ENCODE measurements at regions not wholly inside any gene's neighbourhood (a gene's known extent, or its start where the extent isn't known, plus 50 kb on each side); places are given as distances from the start of the nearest gene placed in this dataset.

DNA sequence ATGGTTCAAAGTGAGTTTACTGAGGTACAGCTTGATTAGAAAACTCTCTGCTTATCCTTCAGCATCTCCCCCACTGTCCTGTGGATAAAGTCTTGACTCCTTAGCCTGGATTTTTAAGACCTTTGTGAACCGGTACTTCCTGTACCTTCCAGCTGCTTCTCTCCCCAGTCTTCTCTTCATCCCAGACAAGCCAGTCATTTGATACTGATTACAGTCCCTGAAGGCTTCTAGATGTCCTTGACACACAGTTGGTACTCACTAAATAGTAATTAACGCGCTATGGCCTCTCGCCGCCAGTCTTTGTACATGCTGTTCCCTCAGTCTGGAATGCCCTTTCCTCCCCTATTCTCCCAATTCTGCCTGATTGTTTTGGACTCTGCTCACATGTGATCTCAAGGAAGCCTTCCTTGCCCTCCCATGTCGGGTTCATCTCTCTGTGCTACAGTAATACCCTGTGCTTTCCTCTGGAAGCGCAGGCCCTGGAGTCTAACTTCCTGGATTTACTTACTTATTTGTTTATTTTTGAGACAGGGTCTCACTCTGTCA, 50.6 kb upstream of the PTGR2 start:
- no peak for DNase-seq

DNA sequence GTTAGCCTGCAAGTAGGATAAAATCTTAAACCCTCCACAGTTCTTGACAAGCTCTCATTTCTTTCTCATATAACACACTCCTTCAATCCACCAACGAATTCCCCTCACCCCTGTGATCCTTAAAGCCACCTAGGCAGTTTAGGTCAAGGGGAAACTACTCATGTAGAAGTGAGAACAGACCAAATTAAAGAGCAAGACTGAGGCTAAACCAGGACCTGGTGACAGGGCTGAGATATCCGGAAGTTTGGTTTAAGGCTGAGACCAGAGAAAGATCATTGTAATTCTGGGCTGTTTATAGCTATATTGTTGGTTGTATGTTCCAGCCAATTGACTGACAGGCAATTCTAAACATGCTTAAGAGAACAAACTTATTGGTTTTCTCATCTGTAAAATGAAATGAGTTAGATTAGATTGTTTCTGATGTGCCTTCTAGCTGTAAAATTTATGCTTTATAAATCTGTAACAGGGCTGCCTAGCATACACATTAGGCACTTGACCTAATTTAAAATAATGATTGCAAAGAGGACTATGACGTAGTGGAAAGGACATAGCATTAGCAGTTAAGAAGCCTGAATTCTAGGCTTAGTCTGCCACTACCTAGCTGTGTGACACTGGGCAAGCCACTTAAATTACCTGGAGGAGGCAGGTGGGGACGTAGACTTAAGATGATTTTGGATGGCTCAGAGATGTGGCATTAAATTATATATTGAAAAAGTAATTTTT, 53.9 kb upstream of the PTGR2 start:
- peak; percentile 44 for DNase-seq

DNA sequence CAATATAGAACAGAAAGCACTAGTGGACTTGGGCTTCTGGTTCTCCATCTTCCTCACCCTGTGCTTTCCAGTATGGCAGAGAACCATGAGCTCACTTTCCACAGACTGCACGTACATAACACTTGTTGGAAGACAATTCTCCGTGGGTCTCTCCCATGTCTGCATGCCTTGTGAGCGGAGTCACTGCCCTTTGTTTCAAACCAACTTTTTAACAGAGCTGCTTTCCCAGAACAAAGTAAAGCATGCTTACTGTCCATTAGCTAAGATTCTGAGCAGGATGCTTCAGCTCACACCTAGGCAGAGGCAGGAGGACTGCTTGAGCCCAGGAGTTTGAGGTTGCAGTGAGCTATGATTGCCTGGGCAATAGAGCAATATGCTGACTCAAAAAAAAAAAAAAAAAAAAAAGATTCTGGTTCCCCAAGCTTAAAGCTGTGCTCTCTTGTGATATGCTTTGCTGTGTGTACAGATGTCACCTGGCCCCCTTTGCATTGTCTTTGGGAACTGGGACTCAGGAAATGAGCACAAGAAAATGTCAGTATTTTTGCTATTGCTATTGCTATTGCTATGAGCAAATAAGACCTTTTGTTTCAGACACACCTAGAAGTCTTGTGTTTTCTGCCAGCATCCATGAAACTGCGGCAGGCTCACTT, 54.6 kb upstream of the PTGR2 start:
- DNase-seq, result no peak

DNA sequence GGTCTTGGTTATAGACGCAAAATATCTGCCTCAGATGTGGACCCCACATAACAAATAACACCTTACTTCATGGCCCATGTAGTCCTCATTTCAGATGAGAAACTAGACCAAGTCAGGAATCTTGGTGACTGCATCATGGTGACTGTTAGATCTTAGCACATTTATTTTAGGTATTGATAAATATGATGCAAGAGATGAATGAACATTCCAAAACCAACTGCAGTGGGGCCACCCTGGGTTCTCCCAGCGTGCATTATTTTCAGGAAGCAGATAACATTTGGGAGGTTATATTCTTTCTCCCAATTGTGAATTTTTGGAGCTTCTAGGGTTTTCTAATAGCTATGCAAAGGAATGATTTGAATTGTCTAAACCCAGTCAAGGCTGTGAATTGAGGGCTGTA, 55.2 kb upstream of the PTGR2 start:
- no peak for DNase-seq

DNA sequence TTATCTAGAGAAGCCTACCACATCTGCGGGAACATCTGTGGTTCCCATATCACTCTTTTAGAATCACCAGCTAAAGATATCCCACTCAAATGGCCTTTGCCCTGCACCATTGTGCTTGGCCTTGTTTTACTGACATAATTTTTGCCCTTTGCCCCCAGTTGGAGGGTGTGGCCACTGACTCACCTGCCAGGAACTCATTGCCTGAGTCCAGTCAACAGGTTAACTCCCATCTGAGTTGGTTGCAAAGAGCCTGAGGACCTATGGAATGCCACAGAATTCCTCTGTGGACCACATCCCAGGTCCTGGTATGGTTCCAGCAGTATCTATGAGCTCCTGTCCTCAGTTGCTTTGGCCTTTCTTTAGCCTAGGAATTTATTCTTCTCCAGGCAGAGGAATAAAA, 55.7 kb upstream of the PTGR2 start:
- DNase-seq, result no peak

DNA sequence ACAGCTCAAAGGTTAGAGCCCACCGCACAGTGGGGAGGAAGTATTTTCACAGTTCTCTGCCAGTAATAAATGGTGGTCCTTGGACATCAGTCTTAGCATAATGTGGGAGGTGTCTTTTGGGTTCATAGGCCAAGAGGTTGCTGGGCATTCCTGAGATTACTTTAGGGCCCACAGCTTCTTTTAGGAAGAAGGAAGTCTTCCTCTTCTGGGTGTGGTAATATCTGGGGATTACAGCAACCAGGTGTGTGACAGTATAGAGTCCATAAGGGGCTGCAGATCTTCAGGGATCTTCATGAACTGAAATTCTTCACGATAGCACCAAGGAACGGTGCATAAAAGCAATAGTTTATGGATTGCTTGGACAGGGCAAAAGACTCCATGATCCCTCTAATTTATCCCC, 56.2 kb upstream of the PTGR2 start:
- no peak for DNase-seq

DNA sequence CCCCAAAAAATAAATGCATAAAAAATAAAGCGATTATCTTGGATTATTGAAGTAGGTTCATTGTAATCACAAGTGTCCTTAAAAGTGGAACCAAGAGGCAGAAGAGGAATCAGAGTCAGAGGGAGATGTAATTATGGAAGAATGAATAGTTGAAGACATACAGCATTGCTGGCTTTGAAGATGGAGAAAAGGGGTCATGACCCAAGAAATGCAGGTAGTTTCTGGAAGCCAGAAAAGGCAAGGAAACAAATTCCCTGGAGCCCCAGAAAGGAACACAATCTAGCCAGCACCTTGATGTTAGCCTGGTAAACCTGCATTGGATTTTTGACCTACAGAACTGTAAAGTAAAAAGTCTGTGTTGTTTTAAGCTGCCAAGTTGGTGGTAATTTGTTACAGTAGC, 57.5 kb upstream of the PTGR2 start:
- DNase-seq, result no peak

DNA sequence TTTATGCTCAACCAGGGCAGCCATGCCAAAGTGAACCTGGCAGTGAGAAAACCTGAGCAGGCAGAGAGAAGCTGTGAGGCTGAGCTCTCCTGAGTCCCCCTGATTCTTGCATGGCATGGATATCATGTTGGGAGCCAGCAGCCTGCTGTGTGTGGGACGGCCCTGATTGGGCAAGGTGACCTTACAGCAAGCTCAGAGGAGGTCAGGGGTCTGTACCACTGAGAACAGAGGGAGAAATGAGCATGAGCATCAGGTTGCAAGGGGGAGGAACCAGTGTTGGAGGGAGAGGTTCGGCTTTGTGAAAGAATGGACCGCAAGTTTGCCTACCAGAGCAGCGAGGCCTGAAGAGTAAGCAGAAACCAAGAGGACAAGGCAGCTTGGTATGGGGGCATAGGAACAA, 59.1 kb upstream of the PTGR2 start:
- DNase-seq, result no peak

DNA sequence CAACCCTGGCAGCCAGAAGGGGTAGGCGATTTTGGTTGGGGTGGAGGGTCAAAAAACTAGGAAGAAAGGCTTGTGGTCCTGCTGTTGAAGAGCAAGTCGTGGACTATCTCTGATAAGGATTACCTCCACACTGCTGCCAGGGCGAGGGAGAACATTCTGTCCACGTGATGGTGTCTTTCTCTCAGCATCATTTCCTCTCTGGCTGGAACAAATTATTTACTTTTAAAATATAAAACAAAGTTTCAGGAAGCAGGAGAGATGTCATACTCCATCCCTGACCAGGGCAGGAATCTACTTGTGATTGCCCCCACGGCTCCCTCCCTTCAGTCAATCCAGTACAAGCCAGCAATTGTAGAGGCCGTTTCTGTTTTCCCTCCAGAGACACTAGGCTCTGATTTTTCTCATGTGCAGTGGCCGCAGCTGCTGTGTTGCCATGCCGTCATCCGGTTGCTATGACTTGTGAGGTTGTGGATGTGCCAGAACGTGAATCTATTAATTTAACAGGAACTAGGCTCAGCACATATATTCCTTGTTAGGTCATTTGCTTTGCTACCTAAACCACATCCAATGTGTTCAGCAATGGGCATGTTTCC, 61.5 kb upstream of the PTGR2 start:
- no peak for DNase-seq

DNA sequence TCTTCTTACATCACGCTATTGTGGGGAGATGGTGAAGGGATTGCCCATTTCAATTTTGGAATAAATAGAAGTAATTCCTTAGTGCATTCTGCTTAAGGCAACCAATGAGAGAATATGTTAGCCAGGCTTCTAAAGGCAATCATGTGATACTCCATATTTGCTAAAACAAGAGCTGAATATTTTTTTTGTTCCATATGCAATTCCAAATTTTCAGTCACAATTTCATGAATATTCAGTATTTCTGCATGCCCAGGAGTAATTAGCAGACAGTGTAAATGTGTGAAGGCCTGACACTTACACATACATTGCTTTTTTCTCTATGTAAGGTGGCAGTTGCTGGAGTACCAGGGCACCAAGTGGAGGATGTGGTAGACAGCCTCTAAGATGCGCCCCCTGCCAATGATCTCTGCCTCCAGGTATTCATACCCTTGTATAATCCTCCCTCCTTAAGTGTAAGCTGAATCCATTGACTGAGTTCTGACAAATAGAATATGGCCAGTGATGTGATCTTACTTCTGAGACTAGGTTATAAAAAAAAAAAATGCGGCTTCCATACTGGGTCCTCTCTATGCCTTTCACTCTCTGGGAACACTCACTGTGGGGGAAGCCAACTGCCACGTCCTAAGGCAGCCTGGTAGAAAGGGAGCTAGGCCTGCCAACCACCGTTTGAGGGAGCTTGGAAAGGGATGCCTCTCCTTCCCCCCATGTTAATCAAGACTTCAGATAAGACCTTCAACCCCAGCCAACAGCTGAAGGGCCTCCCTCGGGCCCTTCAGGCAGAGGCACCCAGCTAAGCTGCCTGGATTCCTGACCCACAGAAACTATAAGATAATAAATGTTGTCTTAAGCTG, 62.7 kb upstream of the PTGR2 start:
- no peak for DNase-seq

DNA sequence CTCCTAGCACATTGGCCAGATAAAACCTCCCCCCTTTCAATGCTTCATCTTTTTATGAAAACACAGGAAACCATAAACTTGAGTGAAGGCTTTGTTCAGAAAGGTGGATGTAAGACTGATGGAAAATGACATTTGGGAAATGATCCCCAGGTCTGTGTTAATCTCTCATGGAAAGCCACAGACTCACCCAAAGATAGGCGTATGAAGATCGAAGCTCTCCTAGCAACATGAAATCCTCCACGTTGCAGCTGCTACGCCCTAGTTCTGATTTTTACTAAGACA, 63.4 kb upstream of the PTGR2 start:
- DNase-seq, result no peak

DNA sequence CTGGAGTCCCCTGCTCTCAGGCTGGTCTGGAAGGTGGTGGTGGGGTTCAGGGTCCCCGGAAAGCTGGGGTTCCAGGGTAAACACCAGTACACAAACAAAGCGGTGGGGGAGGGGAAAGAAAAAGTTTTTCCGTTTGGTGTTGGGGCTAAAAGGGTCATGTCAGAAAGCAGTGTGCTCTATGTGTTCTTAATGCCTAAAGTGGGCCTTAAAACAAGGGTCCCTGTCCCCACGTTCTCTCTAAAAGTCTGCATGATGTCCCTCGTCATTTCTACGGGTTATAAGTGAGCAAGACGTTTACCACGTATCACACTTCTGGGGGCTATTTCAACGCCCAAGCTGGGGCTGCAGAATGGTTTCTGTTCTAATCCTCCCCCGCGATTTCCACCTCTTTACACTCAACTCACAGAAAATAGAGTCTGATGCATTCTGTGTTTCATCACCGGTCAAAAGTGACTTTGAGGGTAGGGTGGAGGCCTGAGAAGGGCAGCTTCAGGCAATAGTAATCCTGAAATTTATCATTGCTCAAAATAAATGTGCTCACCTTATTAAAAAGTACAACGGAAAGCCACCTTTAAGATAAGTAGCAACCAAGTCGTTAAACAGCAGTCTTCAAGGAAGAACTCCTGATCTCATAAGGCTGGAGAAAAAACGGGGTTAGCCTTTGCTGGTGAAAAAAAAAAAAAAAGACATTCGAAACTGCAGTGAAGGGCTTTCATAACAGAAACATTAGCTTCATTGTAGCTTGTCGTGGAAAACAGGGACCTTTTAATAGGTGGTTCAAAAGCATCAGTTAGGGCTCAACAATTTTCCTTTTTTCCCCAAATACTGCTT, 63.9 kb upstream of the PTGR2 start:
- DNase-seq, result no peak

DNA sequence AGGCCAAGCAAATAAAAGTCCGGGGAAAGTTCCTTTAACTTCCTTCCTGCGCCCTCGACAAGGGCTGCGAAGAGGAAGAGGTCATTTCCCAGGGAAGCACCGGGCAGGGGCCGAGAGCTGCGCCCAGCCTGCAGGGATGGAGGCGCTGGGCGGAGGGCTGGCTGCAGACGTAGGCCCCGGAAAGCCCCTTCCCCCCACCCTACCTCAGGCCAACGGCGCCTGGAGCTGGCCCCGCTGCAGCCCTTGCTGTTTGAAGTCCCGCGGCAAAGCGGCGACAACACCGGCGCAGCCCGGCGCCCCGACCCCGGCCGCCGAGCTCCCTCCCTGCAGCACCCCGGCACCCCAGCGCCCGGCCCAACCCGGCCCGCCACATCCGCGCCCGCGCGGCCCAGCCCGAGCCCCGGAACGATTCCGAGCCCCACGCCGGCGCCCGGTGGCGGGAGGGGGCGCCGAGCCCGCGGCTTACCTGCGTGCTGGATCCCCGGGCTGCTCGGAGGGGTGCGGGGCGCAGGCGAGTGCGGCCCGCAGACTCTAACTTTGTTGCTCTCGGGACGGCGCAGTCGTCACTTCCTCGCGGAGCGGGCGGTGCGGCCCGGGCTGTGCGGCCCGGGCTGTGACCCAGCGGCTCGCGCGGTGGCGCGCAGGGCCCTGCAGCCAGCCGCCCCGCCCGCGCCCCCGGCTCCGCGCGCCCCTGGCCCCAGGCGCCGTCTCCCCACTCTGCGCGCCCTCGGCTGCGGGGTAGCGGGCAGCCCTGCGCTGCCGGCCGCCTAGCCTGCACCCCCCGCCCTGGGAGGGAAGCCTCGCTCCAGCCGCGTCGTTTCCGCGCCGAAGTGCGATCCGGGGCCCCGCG, 64.8 kb upstream of the PTGR2 start:
- DNase-seq, result no peak

DNA sequence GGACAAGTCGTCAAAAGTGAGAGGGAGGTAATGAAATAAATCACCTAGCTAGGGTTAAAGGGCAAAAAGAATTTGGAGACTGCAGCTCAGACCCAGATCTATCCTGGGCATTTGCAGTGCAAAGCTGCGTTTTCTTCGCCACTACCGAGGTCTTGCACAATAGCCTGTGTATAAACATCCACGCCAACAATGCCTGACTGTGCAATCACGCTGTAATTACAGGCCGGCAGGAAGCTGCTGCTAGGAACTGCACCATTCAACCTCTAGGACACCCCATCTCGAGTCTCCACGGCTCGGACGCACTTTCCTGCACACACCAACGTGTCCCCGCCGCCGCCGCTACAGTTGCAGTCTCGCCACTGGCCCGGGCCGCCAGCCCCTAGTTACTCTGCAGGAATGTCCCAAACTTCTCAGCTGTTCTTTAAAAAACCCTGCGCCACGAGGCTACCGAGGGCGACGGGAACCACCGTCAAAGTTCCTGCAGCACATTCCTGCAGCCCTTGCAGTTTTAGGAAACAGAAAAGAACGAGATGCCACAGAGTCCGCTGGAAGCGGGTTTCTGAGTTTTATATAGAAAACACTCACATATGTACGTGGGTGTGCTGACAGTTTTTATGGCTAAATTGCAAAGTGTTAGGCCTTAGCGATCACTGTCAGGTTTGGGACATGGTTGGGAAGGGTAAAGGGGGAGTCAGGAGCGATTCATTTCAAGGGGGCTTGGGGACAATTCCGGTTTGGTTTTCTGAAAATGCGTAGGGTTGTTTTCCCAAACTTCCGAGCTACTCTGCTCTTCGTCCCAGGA, 65.6 kb upstream of the PTGR2 start:
- no peak for DNase-seq

DNA sequence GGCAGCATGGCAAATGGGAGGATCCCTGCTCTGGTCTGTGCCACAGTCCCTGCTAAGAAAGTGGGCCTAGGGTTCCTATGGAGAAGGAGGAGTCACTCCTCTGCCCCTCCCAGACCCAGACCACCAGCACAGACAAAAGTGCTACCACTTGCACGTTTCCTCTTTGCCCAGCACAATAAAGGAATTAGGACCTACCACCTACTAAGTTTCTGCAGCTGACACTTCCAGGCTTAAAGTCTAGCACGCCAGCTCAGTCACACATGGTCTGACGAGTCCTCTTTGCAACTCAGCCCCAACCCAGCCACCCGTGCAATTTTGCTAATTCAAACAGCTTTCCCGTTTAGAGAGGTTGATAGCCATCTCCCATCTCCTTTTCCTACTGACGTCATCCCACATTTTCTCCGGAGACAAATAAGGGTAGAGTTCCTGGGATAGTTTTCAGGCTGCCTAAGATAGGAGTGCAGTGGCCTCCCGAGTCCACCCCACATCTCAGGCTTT, 66.2 kb upstream of the PTGR2 start:
- DNase-seq, result no peak

DNA sequence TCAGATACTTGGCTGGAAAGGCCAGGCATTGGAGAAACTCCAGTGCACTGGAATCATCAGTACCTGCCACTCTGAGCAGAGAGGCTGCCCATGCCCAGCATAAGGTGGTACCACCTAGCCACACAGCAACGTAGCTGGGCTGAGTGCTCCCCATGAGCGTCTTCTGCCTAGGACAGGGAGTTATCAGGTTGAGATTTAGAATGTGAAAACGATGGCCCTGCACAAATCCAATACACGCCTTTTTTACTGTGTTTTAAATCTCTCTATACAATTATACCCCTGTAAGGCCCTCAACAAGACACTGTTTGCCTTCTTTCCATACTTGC, 66.7 kb upstream of the PTGR2 start:
- DNase-seq, result no peak

DNA sequence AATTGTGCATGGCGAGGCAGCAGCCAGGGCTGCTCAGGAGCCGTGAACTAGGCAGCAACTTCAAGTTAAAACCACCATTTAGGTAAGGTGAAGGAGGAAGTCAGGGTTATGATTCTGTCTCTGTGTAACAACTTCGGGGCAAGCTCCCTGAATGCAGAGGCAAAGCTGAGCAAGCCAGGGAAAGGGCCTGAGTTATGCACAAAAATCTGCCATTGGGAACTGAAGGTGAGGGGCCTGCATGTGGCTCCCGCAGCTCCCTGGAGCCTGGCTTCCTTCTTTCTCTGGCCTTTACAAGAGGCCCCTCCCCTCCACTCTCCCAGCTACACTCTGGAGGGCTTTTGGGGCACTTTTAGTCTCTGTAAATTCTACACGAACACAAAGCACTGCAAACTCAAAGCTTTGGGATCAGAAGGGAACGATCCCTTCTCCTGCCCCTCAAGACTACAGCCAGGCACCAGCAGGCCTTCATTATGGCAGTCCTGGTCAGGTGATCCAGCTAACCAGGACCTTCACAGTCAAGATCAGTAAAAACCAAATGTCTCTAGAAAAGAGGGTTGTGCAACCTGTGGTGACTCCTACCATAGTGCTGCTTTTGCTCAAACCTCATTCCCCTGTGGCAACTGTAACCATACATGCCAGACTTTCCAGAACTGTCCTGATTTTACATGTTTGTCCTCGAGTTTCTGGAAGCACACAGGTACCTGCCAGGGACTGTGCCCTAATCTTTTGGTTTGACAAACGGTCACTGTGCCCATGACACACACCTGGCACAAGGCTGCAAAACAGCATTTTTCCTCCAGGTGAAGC, 67.2 kb upstream of the PTGR2 start:
- DNase-seq, result no peak

DNA sequence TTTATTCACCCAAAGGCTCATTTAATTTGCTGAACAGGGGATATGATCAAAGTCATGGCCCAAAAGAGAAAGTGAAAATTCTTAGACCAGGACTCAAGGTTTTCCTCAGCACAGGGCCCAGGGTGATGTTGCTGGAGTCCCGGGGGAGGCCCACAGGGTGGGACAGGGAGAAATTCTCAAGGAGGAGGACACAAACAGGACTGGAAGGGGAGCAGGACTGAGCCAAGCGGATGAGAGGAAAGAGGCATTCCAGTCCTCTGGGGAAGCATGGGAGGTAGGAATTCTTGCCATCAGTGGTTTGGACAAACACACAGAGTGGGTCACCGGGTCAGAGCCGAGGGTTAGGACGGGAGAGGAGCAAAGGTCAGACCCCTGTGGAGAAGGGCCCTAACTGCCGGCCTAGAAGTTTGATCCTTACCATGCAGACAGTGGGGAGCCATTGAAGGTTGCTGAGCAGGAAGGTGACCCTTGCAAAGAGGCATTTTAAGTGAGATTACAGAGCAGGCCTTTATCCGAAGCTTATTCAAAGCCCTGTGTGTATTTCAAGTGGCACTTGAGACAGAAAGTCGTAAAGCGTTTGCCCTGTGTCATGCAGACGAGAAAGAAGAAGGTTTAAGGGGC, 68.4 kb upstream of the PTGR2 start:
- DNase-seq, result no peak

DNA sequence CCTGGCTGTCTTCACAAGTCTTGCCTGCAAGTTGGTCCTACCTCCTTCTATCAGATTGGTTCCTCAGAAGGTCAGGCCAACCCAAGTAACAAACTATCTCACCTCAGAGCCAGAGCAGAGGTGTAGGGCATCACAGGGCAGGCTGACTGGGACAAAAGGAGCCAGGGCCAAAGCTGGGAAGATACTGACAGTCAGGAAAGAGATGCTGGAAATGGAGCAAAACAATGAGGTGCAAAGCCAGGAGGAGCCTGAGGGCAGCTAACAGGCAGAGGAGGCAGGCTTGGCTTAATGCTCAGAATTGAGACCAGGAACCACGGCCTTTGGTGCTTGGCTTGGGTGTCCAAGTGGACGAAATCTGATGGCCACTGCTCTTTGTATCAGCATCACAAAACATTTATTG, 68.4 kb upstream of the PNMA1 start:
- no peak for DNase-seq

Data from NCI-H1436 (cell line).